HG02938 (cell line): ENCODE measurements at regions not wholly inside any gene's neighbourhood (a gene's known extent, or its start where the extent isn't known, plus 50 kb on each side); places are given as distances from the start of the nearest gene placed in this dataset.

Source experiments
- ATAC-seq: cut with Tn5 transposase; IDR thresholded peaks from one replicate; pipeline ENCODE4 v1.9.1; 2021; ENCODE audit warnings: mild to moderate bottlenecking, moderate library complexity; ENCODE audit not compliant: unreplicated experiment

GRCh38 chr10:44435196-44435595, 50.3 kb upstream of the CXCL12 start:
- ATAC-seq, result no peak

- ATAC-seq, result no peak
Observed at GRCh38 chr10:44436240-44436639, 51.3 kb upstream of the CXCL12 start.

- ATAC-seq, result no peak
Observed at GRCh38 chr10:44437840-44438511, 53.1 kb upstream of the CXCL12 start.

- no peak for ATAC-seq
Observed at GRCh38 chr10:44439239-44439957, 54.5 kb upstream of the CXCL12 start.

- no peak for ATAC-seq
Observed at GRCh38 chr10:44439958-44440244, 55.0 kb upstream of the CXCL12 start.

- no peak for ATAC-seq
Observed at GRCh38 chr10:44457259-44457658, 72.4 kb upstream of the CXCL12 start.

- no peak for ATAC-seq
Observed at GRCh38 chr10:44458671-44459413, 73.9 kb upstream of the CXCL12 start.

DNA sequence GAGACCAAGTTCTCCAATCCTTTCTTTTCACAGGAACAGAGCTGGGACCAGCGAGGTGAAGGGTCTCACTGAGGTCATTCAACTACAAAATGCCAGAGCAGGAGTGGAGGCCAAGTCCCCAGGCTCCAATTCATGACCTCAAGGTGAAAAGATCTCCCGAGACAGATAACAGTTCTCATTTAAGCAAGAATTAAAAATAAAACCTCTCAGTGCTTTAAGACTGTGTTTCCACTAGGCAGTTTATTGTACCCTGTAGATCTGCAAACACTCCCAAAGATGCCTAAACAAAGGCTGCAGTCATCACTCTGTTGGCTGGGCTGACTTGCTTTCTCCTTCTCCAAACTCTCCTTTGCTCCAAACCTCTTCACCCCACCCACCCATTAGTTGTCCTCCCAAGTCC, 74.8 kb upstream of the CXCL12 start:
- ATAC-seq, result no peak

GRCh38 chr10:44460416-44460815, 75.5 kb upstream of the CXCL12 start:
- ATAC-seq, result no peak

GRCh38 chr10:44462338-44462914, 77.5 kb upstream of the CXCL12 start:
- ATAC-seq, result no peak

- ATAC-seq, result no peak
Observed at GRCh38 chr10:44463511-44464121, 78.7 kb upstream of the CXCL12 start.

- ATAC-seq, result no peak
Observed at GRCh38 chr10:44464503-44464902, 79.6 kb upstream of the CXCL12 start.

GRCh38 chr10:44465401-44466115, 80.7 kb upstream of the CXCL12 start:
- ATAC-seq, result no peak

- ATAC-seq, result no peak
Observed at GRCh38 chr10:44466236-44466635, 81.3 kb upstream of the CXCL12 start.

DNA sequence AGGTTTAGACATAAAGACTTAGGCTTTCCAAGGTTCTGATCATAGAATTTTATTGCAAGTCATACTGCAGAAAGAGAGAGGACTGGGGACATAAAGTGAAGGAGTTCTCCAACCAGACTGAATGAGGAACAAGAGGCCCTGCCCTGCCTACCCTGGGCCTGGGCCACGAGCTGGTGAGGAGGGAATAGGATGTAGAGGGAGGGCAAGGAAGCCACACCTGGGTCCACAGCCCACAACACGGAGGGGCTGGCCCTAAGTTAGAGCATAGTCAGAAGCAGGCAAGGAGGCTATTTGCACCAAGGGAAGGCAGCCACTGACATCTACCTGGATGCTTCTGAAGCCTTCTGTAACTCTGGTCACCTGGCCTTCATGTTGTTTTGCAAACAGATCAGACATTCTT, 82.2 kb upstream of the CXCL12 start:
- ATAC-seq, result no peak

- ATAC-seq, result no peak
Observed at GRCh38 chr10:44467900-44468299, 83.0 kb upstream of the CXCL12 start.

GRCh38 chr10:44468525-44468924, 83.6 kb upstream of the CXCL12 start:
- ATAC-seq, result no peak

DNA sequence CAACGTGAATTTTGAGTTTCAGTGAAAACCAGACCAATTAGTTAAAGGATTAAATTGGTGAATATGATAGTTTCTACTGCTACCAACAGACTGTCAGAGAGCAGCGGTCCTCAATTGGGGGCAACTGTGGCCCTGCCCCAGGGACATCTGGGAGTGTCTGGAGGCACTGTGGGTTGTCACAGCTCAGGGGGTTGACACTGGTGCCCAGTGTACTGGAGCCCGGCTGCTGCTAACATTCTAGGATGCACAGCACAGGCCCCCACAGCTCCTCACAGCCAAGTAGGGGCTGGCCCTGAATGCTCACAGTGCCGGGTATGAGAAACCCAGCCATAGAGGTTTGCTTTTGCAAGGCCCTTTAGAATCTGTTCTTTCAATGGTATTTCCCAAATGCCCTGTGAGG, 84.1 kb upstream of the CXCL12 start:
- ATAC-seq, result no peak

DNA sequence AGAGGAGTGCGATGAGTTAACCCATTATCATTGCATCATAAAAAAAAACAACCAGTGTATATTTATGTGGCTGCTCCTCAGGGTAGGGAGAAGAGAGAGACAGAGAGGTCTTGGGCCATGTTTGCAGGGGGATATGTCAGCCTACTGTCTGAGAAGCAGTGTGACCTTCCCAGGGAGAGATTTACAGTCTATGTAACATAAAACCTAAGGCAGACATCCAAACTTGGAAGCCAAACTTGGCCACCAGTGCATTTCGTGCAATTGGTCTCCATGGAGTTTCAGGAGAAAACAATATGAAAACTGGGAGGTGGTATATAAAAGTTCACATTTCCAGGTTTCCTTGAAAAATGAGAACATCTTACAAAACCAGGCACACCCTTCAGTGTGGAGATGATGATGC, 85.9 kb upstream of the CXCL12 start:
- ATAC-seq, result no peak

GRCh38 chr10:44471410-44471809, 86.5 kb upstream of the CXCL12 start:
- ATAC-seq, result no peak

DNA sequence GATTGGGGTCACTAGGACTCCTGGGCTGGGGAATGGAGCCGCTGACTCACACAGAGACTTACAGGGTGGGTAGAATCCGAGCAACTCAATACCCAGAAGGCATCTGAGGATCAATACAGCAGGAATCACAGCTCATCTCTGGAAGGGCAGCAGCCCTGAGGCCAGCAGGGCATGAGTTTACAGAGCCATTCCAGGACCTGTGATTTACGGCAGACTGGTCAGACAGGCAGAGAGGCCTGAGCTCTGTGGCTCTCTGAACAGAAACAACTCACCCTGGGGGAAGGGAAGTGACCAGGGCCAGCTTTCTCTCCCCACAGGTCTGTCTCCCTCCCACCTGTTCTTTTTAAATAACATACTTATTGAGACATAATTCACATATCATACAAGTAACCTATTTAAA, 88.2 kb upstream of the CXCL12 start:
- no peak for ATAC-seq
